Jurkat, Clone E6-1 (cell line): ENCODE measurements at regions not wholly inside any gene's neighbourhood (a gene's known extent, or its start where the extent isn't known, plus 50 kb on each side); places are given as distances from the start of the nearest gene placed in this dataset.
A peak's percentile ranks its signal among the peaks of the same experiment; 100 is the strongest.

Experiments used
- DNase-seq: peaks from one replicate; pipeline ENCODE4 v3.0.0-alpha.2; 2011; ENCODE audit warnings: low read depth, low spot score
- H3K4me3 ChIP-seq: 2 replicates; pipeline ENCODE4 v1.5.1; 2011; ENCODE audit warnings: mild to moderate bottlenecking, low read length, control low read depth, moderate library complexity

DNA sequence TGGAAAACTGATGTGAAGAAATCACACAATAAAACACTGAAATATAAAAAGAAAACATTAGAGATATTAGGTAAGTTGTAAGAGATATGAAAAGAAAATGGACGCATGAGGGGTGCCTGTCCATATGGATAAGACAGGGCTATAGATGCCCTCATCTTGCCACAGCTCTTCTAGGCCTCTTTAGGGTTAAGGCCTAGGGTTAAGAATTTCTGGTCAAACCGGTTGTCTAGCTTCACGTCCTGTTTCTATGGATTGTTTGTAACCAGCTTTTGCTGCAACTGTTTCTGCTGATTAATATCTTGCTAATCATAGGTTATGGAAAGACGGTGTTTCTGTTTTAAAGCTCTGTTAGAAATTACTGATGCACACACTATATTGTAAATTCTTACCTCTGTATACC is 389.9 kb upstream of the CTNND2 start:
- DNase-seq: no peak
- H3K4me3 ChIP-seq: no peak overlapping the region

- H3K4me3 ChIP-seq: no peak overlapping the region
- peak; percentile 43 for DNase-seq
Measured at GRCh38 chr5:12292610-12293204, 388.5 kb upstream of the CTNND2 start.

DNA sequence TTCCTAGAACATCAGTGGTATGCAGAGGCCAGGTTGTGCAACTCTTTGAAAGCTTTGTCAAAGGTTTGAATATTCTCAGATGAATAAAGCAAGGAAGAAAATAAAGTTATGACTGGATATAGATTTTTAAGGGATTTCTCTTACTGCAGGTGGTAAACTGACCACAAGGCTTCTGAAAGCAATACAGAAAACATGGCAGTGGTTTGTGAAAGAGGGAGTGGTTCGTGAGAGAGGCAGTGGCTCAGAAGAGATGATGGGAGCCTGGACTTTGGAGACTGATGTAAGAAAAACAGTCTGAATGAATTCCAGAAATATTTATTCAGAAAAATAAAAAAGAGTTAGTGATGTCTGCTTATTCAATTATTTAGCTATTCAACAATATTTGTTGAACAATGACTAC is 380.4 kb upstream of the CTNND2 start:
- no peak overlapping the region for H3K4me3 ChIP-seq
- DNase-seq: no peak

DNA sequence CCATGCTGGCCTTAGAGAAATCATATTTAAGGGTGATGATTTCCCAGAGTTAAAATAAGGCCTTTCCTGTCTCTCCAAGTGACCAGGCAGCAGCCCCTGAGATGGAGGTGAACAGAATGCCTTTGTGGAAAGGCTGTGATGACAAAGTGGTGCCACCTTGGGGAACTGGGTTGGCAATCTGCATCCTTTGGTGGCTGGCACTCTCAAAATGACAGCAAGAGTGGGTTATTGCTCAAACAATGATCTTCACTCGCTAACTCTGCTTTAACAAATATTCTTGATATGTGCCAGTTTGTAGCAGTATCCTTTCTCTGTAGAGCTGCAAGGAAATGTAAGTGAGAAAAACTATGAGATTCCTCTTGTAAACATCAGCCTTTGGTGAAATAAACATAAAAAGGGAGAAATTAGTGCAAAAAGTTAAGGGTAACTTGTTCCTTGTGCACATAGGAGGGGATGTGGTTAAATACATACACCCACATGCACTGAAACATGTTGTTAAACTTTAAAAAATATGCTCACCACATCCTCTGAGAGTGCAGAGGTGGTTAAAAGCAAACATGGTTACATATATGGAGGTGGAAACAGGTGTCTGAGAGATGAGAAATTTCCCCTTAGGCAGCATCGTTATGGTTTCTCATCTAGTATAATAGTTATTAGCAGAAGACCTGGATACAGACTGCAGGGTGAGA is 373.4 kb upstream of the CTNND2 start:
- peak; percentile 95 for DNase-seq
- H3K4me3 ChIP-seq: peak overlapping the region; percentile 17

- DNase-seq: no peak
Measured at GRCh38 chr5:12274236-12274635, 370.0 kb upstream of the CTNND2 start.

GRCh38 chr5:12272389-12272788 is 368.1 kb upstream of the CTNND2 start:
- DNase-seq: no peak
- no peak overlapping the region for H3K4me3 ChIP-seq

More at GRCh38 chr5:12274236-12274635, 370.0 kb upstream of the CTNND2 start:
- no peak overlapping the region for H3K4me3 ChIP-seq

DNA sequence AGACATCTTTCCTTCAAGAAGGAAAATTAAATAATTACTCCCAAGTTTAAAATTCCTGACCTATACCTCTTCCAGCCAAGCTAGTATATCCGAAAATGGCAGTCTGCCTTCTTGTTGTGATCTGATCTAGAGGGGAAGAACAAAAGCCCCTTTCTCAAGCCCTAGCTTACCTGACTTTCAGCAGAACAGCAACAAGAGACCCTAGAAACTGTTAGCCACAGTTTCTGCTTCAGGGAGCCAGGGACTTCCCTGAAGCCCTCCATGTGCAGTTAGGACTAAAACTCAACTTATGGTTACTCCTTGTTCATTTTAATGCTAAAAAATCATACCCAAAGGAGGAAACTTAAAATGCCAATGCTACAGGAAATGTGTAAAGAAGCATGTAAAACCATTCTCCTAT is 366.7 kb upstream of the CTNND2 start:
- no peak overlapping the region for H3K4me3 ChIP-seq
- DNase-seq: no peak

DNA sequence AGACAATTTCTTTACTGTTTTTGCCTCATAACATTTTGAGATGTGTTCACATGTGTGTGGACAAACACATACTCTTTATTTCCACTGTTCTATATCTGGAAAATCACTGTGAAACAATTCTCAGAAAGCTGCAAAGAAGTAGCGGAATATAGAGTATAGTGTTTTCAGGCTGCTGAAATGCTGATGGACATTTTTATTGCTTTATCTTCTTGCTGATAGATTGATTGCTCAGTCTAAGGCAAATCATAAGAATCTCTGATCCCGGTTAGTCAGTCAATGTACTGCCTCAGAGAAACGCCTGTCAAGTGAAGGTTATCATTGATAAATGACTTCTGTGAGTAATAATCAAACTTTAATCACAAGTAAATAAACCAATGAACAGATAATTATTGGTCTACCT is 364.9 kb upstream of the CTNND2 start:
- no peak overlapping the region for H3K4me3 ChIP-seq
- DNase-seq: no peak

DNA sequence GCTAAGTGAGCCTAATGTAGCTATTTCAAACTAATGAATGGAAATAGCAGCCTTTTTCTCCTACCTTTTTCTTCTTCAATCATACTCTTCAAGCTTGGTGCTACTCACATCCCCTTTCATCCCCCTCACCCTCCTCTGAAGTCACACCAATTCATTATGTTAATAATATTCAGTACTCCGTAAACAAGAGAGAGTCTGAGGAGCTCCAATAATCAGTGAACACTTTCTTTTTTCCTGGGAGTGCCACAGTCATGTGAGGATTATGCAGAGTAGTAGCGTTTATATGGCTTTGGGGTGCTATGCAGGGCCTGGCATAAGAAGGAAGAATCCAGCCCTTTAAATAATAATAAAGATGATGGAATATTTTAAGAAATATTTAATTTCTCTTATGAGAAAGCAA is 354.3 kb upstream of the CTNND2 start:
- no peak for DNase-seq
- H3K4me3 ChIP-seq: no peak overlapping the region

DNA sequence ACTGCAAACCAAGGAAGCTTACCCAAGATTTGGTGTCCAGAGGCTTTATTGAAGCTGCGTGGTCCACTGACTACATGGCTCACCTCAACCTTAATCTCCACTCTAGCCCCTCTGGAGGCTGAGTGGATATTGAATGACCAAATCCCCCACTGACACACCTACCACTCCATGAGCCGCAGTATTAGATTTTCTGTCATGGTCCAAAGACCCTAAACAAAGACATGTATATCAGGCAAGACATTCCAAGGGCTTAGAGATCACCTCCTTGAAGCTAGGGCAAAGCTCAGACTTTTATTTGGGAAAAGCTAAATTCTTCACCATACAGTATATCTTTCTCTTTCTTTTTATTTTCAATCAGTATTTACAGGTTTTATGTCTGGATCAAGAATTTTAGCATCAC is 346.2 kb upstream of the CTNND2 start:
- no peak overlapping the region for H3K4me3 ChIP-seq
- DNase-seq: no peak

GRCh38 chr5:12248831-12249230 is 344.6 kb upstream of the CTNND2 start:
- no peak for DNase-seq
- H3K4me3 ChIP-seq: no peak overlapping the region

GRCh38 chr5:12246036-12246435 is 341.8 kb upstream of the CTNND2 start:
- no peak overlapping the region for H3K4me3 ChIP-seq
- DNase-seq: no peak

- no peak overlapping the region for H3K4me3 ChIP-seq
- no peak for DNase-seq
Measured at GRCh38 chr5:12245429-12245828, 341.2 kb upstream of the CTNND2 start.

GRCh38 chr5:12242950-12243888 is 339.0 kb upstream of the CTNND2 start:
- no peak overlapping the region for H3K4me3 ChIP-seq
- no peak for DNase-seq

DNA sequence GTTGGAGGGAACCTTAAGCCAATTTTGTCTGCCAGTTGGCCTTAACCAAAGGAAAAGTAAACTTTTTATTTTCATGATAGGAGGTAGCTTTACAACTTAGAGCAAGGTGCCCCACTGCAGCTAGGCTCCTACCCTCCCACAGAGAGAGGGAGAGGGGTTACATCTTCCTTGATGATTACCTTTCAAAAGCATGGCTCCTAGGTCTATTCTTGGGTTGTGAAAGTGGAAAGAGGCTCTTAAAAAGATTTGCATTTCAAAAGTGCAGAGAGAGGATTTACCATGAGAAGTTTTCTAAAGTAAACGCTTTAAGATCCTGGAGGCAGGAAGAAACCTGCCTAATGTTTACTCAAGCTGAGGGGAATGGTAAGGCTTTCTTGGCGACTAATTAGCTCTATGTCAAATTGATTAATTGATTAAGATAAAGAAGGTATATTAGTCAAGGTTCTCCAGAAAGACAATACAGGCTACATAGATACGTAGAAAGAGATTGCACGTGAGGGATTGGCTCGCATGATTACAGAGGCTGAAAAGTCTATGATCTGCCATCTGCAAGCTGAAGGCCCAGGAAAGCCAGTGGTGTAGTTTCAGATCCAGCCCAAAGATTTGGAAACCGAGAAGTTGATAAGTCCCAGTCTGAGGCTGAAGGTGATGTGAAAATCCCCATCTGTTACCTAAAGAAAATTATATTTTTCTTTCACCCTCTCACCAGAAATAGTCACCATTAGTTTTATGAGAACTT is 333.8 kb upstream of the CTNND2 start:
- H3K4me3 ChIP-seq: no peak overlapping the region
- no peak for DNase-seq

- no peak overlapping the region for H3K4me3 ChIP-seq
- DNase-seq: no peak
Measured at GRCh38 chr5:12230659-12231058, 326.4 kb upstream of the CTNND2 start.

DNA sequence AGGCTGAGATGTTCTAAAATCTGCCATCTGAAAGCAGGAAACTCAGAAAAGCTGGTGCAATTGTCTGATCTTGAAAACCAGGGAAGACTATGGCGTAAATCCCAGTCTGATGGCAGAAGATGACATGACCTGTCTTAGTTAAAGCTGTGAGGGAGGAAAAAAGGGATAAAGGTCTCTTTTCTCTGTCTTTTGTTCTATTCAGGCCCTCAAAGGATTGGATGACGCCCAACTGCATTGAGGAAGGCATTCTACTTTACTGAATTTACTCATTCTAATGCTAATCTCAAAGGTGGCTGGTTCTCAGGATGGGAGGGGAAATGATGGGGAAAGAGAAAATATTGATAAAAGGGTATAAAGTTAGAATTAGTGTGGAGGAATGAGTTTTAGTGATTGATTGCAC is 312.8 kb upstream of the CTNND2 start:
- no peak overlapping the region for H3K4me3 ChIP-seq
- DNase-seq: no peak

DNA sequence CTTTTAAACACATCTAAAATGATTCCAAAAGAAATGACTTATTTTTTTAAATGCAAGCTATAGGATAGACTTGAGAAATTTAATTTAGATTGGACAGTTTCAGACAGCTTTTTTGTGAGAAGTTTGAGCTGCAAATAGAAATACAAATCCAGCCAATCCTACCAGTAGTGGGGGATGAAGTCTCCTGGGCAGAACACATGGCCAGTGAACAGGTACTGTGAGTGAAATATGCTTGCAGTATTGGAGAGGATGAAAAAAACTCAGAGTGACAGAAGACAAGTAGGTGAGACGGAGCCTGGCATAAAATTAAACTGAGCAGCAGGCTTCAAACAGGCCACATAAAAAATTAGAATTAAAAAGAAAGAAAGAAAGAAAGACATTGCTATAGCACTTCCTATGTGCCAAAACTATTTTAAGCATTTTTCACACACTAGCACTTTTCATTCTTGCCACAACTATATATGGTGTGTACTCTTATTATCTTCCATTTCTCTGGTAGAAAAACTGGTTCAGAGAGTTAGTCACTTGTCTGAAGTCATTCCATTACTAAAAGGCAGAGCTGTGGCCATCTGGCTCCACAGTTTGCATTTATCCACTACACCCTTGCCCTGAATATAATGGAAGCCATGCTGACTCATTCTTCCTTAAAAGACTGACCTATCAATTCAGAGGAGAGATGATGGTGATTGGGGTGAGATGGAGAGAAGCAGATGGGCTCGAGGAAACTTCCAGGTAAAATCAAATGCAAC is 310.2 kb upstream of the CTNND2 start:
- no peak overlapping the region for H3K4me3 ChIP-seq
- DNase-seq: no peak
